Body of pancreas (tissue), 4 donors: ENCODE measurements at regions not wholly inside any gene's neighbourhood (a gene's known extent, or its start where the extent isn't known, plus 50 kb on each side); places are given as distances from the start of the nearest gene placed in this dataset.

ENCODE experiments used
- CTCF ChIP-seq, 7 experiments: fragments of 450-650 bp in 4 of 7; fragments of 200-600 bp in 3 of 7; sonication (generic) in 3 of 7; IDR thresholded peaks; one replicate each; pipeline ENCODE4 v1.5.1; 2016 to 2019; ENCODE audit warnings: antibody characterized with exemption in 7 of 7
- POLR2A ChIP-seq, 3 donors: fragments of 450-650 bp; IDR thresholded peaks; one replicate each; pipeline ENCODE4 v1.6.1; 2016; ENCODE audit warnings: antibody characterized with exemption in 3 of 3, mild to moderate bottlenecking in 2 of 3

DNA sequence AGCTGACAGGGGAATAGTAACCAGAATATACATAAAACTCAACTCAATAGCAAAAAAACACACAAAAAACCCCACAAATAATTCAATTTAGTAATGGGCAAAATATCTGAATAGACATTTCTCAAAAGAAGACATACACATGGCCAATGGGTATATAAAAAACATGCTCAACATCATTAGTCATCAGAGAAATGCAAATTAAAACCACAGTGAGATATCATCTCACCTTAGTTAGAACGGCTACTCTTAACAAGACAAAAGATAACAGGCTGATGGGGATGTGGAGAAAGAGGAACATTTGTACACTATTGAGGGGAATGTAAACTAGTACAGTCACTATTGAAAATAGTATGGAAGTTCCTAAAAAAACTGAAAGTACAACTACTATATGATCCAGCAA is 678.6 kb downstream of the MECOM start:
- TF ChIP-seq CTCF (IDR thresholded peaks at IDR 0.05) (no peak), POLR2A (IDR thresholded peaks at IDR 0.05) (no peak)
